ENCODE measurements at regions not wholly inside any gene's neighbourhood (a gene's known extent, or its start where the extent isn't known, plus 50 kb on each side); places are given as distances from the start of the nearest gene placed in this dataset.

- TF ChIP-seq, protein P1, sequence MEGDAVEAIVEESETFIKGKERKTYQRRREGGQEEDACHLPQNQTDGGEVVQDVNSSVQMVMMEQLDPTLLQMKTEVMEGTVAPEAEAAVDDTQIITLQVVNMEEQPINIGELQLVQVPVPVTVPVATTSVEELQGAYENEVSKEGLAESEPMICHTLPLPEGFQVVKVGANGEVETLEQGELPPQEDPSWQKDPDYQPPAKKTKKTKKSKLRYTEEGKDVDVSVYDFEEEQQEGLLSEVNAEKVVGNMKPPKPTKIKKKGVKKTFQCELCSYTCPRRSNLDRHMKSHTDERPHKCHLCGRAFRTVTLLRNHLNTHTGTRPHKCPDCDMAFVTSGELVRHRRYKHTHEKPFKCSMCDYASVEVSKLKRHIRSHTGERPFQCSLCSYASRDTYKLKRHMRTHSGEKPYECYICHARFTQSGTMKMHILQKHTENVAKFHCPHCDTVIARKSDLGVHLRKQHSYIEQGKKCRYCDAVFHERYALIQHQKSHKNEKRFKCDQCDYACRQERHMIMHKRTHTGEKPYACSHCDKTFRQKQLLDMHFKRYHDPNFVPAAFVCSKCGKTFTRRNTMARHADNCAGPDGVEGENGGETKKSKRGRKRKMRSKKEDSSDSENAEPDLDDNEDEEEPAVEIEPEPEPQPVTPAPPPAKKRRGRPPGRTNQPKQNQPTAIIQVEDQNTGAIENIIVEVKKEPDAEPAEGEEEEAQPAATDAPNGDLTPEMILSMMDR (IDR thresholded peaks at IDR 0.05; ENCODE audit: extremely low read depth, insufficient read depth, missing control alignments), result no peak
- in situ Hi-C loops (cut with MboI; ENCODE audit: low pct_unique_long_range_greater_than_20kb, low sequenced_read_pairs, unreplicated experiment), result loop anchor here (25.0 kb wide), 1 partner anchor 233 kb away; no protein-coding TSS in a partner anchor
Observed at GRCh38 chr18:27595113-27595838, 410.2 kb upstream of the CHST9 start.

DNA sequence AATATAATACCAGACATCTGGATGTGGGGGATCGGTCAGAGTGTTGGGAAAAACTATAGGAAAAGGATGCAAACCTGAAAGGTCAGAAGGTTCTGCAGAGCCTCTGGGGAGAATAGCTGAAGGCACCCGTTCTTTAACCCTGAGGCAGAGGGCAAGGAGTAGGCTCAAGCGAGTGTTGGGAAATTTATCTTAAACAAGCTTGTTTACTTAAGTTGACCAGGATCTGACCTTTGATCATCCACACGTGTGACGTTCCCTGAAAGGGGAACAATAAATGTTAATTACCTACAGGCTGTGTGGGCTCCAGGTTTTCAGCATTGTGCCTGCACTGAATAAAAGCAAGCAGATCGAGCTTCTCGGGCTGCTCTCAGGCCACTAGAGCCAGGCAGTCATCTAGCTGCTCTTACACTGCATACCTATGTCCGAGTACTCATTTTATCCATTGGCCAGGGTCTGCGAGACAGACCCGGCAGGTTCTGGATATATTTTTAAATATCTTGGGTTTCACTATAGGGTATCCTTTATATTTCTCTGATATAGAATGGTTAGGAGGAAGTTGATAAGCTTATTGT is 400.6 kb upstream of the CHST9 start:
- TF ChIP-seq, protein P1 (IDR thresholded peaks at IDR 0.05; ENCODE audit: extremely low read depth, insufficient read depth, missing control alignments), result no peak
- in situ Hi-C loops (cut with MboI; ENCODE audit: low pct_unique_long_range_greater_than_20kb, low sequenced_read_pairs, unreplicated experiment), result loop anchor here (25.0 kb wide), 1 partner anchor 223 kb away; no protein-coding TSS in a partner anchor
- no peak for DNase-seq (ENCODE audit: low spot score)

More at GRCh38 chr18:27595113-27595838, 410.2 kb upstream of the CHST9 start:
- no peak for DNase-seq (ENCODE audit: low spot score)

DNA sequence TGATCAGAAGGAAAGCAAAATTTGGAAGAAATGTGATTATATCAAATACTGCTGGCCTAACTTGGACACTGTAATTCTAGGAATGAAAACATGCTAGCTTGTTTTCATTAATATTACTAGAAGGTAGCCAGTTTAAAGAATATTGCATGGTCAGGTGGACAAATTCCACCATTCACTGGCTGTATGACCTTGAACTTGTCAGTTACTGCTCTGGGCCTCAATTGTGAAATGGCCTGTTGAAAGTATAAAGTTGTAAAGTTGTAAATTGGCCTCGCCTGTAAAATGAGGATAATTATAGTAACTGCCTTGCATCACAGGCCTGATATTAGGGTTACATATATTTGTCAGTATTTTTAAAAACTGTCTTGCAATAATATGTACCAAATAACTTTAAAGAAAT is 398.4 kb upstream of the CHST9 start:
- in situ Hi-C loops (cut with MboI; ENCODE audit: low pct_unique_long_range_greater_than_20kb, low sequenced_read_pairs, unreplicated experiment), result loop anchor here (25.0 kb wide), 1 partner anchor 221 kb away; no protein-coding TSS in a partner anchor
- DNase-seq (ENCODE audit: low spot score), result no peak
- TF ChIP-seq, protein P1 (IDR thresholded peaks at IDR 0.05; ENCODE audit: extremely low read depth, insufficient read depth, missing control alignments), result no peak

- TF ChIP-seq, protein P1 (IDR thresholded peaks at IDR 0.05; ENCODE audit: extremely low read depth, insufficient read depth, missing control alignments), result no peak
Observed at GRCh38 chr18:27582760-27583412, 397.8 kb upstream of the CHST9 start.

GRCh38 chr18:27581296-27581904 is 396.3 kb upstream of the CHST9 start:
- DNase-seq (ENCODE audit: low spot score), result no peak
- TF ChIP-seq, protein P1 (IDR thresholded peaks at IDR 0.05; ENCODE audit: extremely low read depth, insufficient read depth, missing control alignments), result no peak
- in situ Hi-C loops (cut with MboI; ENCODE audit: low pct_unique_long_range_greater_than_20kb, low sequenced_read_pairs, unreplicated experiment), result loop anchor here (25.0 kb wide), 1 partner anchor 219 kb away; no protein-coding TSS in a partner anchor

More at GRCh38 chr18:27582760-27583412, 397.8 kb upstream of the CHST9 start:
- no peak for DNase-seq (ENCODE audit: low spot score)
- in situ Hi-C loops (cut with MboI; ENCODE audit: low pct_unique_long_range_greater_than_20kb, low sequenced_read_pairs, unreplicated experiment), result loop anchor here (25.0 kb wide), 1 partner anchor 221 kb away; no protein-coding TSS in a partner anchor

DNA sequence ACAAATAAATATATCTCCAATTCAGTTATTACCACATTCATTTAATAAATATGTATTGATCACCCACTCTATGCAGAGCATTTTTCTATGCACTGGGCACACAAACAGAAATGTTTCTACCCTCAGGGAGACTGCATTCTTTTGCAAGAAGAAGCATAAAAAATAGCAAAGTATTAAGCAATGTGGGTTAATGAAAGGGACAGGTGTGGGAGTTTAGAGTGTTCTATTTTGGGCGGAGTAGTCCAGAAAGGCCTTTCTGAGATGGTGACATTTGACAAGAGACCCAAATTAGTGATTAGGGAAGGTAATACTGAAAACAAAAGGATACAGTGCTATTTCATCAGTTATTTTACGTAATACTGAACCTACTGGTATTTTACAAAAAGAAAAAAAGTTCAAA is 394.3 kb upstream of the CHST9 start:
- in situ Hi-C loops (cut with MboI; ENCODE audit: low pct_unique_long_range_greater_than_20kb, low sequenced_read_pairs, unreplicated experiment), result loop anchor here (25.0 kb wide), 1 partner anchor 217 kb away; no protein-coding TSS in a partner anchor
- TF ChIP-seq, protein P1 (IDR thresholded peaks at IDR 0.05; ENCODE audit: extremely low read depth, insufficient read depth, missing control alignments), result no peak
- no peak for DNase-seq (ENCODE audit: low spot score)
